ENCODE measurements at regions not wholly inside any gene's neighbourhood (a gene's known extent, or its start where the extent isn't known, plus 50 kb on each side); places are given as distances from the start of the nearest gene placed in this dataset.

GRCh38 chrX:76228499-76228898 lies 55.6 kb downstream of the PBDC1 start:
- DNase-seq (ENCODE audit: low spot score), result no peak
- in situ Hi-C loops (cut with HindIII; ENCODE audit: low sequenced_read_pairs), result no loop called here

DNA sequence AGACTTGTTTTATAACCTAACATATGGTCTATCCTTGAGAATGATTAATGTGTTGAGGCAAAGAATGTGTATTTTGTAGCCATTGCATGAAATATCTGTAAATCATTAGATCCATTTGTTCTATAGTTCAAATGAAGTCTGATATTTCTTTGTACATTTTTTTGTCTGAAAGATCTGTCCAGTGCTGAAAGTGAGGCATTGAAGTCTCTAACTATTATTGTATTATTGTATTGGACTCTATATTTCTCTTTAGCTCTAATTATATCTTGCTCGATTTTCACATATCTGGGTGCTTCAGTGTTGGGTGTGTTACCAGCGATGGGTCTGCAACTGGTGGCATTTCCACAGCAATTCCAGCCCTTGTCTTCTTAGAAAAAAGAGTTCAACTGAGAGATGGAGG lies 76.0 kb downstream of the PBDC1 start:
- DNase-seq (ENCODE audit: low spot score), result no peak
- in situ Hi-C loops (cut with HindIII; ENCODE audit: low sequenced_read_pairs), result no loop called here

GRCh38 chrX:76253432-76253831 lies 80.6 kb downstream of the PBDC1 start:
- in situ Hi-C loops (cut with HindIII; ENCODE audit: low sequenced_read_pairs), result no loop called here
- DNase-seq (ENCODE audit: low spot score), result peak; percentile 35

GRCh38 chrX:76279007-76279406 lies 106.1 kb downstream of the PBDC1 start:
- in situ Hi-C loops (cut with HindIII; ENCODE audit: low sequenced_read_pairs), result no loop called here
- DNase-seq (ENCODE audit: low spot score), result peak; percentile 51
